ENCODE measurements at regions not wholly inside any gene's neighbourhood (a gene's known extent, or its start where the extent isn't known, plus 50 kb on each side); places are given as distances from the start of the nearest gene placed in this dataset.

DNA sequence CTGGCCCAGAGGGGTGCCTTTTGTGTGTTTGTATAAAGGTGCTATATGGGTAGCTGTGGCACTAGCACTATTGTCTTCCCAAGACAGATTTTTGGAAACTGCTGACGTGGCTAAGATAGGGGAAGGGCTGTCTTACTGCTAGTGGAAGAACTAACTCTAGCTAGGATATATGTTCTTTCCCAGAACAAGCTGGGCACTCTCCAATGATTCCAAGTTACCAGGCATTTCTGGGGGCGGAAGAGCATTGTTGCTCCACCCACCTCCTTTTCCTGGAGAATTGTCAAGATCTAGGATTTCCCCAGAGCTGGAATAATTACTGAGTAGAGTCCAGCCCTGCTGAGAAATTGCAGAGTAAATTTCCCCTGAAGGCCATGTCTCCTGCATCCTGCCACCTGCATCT lies 408.3 kb downstream of the KLF5 start:
- Histone ChIP-seq H3K4me3 (no peak overlapping the region), H3K36me3 (no peaks in the 10 kb centered on the region), H3K27ac (replicated peaks in 1 of 4) (no peak overlapping the region), H3K4me1 (no peaks in the 10 kb centered on the region), H3K27me3 (no peaks in the 10 kb centered on the region), H3K9me3 (no peaks in the 10 kb centered on the region)
- no peak for DNase-seq (ENCODE audit: extremely low spot score)
- WGBS: 65% methylated on average over 2 of the region's 2 CpGs
- TF ChIP-seq POLR2A (IDR thresholded peaks at IDR 0.05; ENCODE audit: low read depth) (no peak), POLR2AphosphoS5 (IDR thresholded peaks at IDR 0.05) (no peak), EP300 (IDR thresholded peaks at IDR 0.05) (no peak)
- TF ChIP-seq, protein P1, sequence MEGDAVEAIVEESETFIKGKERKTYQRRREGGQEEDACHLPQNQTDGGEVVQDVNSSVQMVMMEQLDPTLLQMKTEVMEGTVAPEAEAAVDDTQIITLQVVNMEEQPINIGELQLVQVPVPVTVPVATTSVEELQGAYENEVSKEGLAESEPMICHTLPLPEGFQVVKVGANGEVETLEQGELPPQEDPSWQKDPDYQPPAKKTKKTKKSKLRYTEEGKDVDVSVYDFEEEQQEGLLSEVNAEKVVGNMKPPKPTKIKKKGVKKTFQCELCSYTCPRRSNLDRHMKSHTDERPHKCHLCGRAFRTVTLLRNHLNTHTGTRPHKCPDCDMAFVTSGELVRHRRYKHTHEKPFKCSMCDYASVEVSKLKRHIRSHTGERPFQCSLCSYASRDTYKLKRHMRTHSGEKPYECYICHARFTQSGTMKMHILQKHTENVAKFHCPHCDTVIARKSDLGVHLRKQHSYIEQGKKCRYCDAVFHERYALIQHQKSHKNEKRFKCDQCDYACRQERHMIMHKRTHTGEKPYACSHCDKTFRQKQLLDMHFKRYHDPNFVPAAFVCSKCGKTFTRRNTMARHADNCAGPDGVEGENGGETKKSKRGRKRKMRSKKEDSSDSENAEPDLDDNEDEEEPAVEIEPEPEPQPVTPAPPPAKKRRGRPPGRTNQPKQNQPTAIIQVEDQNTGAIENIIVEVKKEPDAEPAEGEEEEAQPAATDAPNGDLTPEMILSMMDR (IDR thresholded peaks at IDR 0.05): no peak
- intact Hi-C loops (cut with DNase I): no loop called here

GRCh38 chr13:73466561-73466960 lies 407.8 kb downstream of the KLF5 start:
- DNase-seq (ENCODE audit: extremely low spot score): no peak

DNA sequence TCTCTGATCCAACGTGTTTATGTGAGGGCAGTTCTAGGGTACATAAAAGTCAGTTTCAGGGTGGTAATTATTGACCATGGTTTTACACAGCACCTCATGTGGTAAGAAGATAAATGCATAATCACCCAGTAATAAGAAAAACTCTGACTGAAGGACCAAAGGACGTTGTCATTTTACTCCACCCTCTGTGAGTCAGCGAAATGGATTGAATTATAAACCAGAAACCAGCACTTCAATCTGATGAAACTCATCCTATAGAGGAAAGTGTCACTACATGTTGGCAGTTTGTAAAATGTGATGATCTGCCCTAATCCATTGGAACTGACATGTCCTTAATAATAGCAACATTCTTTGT lies 406.8 kb downstream of the KLF5 start:
- TF ChIP-seq POLR2A (IDR thresholded peaks at IDR 0.05; ENCODE audit: low read depth): no peak
- no peak for TF ChIP-seq EP300 (IDR thresholded peaks at IDR 0.05)
- TF ChIP-seq, protein P1 (IDR thresholded peaks at IDR 0.05): no peak
- no peak for TF ChIP-seq POLR2AphosphoS5 (IDR thresholded peaks at IDR 0.05)
- intact Hi-C loops (cut with DNase I): no loop called here
- Histone ChIP-seq H3K27ac (replicated peaks in 1 of 4) (no peak overlapping the region), H3K9me3 (no peaks in the 10 kb centered on the region), H3K36me3 (no peaks in the 10 kb centered on the region), H3K4me3 (no peak overlapping the region), H3K4me1 (no peaks in the 10 kb centered on the region), H3K27me3 (no peaks in the 10 kb centered on the region)
- WGBS: 49% methylated on average over 3 of the region's 3 CpGs
- DNase-seq (ENCODE audit: extremely low spot score): no peak

More at GRCh38 chr13:73466561-73466960, 407.8 kb downstream of the KLF5 start:
- Histone ChIP-seq H3K27ac (replicated peaks in 1 of 4) (no peak overlapping the region), H3K27me3 (no peaks in the 10 kb centered on the region), H3K36me3 (no peaks in the 10 kb centered on the region), H3K4me1 (no peaks in the 10 kb centered on the region), H3K4me3 (no peak overlapping the region), H3K9me3 (no peaks in the 10 kb centered on the region)
- 71% methylated on average over 4 of the region's 4 CpGs for WGBS
- intact Hi-C loops (cut with DNase I): no loop called here
- TF ChIP-seq, protein P1 (IDR thresholded peaks at IDR 0.05): no peak
- TF ChIP-seq EP300 (IDR thresholded peaks at IDR 0.05) (no peak), POLR2AphosphoS5 (IDR thresholded peaks at IDR 0.05) (no peak), POLR2A (IDR thresholded peaks at IDR 0.05; ENCODE audit: low read depth) (no peak)

GRCh38 chr13:73464758-73465616 lies 406.2 kb downstream of the KLF5 start:
- TF ChIP-seq POLR2A (IDR thresholded peaks at IDR 0.05; ENCODE audit: low read depth) (no peak), POLR2AphosphoS5 (IDR thresholded peaks at IDR 0.05) (no peak), EP300 (IDR thresholded peaks at IDR 0.05) (no peak)
- TF ChIP-seq, protein P1 (IDR thresholded peaks at IDR 0.05): no peak
- 54% methylated on average over 5 of the region's 5 CpGs for WGBS
- no peaks in the 10 kb centered on the region for H3K4me1 ChIP-seq
- no peaks in the 10 kb centered on the region for H3K27me3 ChIP-seq
- intact Hi-C loops (cut with DNase I): no loop called here
- H3K36me3 ChIP-seq: no peaks in the 10 kb centered on the region
- H3K4me3 ChIP-seq: no peak overlapping the region
- no peak overlapping the region for H3K27ac ChIP-seq (replicated peaks in 1 of 4)
- no peak for DNase-seq (ENCODE audit: extremely low spot score)
- no peaks in the 10 kb centered on the region for H3K9me3 ChIP-seq

All from esophagus muscularis mucosa (tissue), 4 donors.